ENCODE measurements at regions not wholly inside any gene's neighbourhood (a gene's known extent, or its start where the extent isn't known, plus 50 kb on each side); places are given as distances from the start of the nearest gene placed in this dataset.

DNA sequence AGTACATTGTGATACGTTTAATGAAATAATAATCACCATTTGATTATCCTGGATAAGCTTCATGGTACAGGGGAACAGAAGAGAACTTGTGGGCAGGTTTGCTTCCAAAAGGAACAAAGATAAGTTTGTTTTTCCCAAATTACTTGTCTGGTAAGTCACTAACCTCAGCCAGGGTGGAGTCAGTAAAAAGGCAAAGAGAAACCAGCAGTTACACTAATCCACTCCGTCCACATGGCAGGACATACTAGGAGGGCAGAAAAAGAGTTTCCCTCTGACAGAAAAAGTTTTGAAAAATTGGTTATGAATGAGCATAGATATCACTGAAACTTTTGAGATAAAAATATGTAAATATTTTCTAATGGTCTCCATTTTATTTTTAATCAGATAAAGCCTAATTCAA lies 285.9 kb downstream of the IL15 start:
- H3K4me3 ChIP-seq: no peak overlapping the region
- intact Hi-C loops (cut with DNase I, micrococcal nuclease): no loop called here
- ATAC-seq (no peak), DNase-seq (no peak)
- no peaks in the 10 kb centered on the region for H3K4me1 ChIP-seq (ENCODE audit: low read depth)
- no peaks in the 10 kb centered on the region for H3K9me3 ChIP-seq
- TF ChIP-seq, protein P1, sequence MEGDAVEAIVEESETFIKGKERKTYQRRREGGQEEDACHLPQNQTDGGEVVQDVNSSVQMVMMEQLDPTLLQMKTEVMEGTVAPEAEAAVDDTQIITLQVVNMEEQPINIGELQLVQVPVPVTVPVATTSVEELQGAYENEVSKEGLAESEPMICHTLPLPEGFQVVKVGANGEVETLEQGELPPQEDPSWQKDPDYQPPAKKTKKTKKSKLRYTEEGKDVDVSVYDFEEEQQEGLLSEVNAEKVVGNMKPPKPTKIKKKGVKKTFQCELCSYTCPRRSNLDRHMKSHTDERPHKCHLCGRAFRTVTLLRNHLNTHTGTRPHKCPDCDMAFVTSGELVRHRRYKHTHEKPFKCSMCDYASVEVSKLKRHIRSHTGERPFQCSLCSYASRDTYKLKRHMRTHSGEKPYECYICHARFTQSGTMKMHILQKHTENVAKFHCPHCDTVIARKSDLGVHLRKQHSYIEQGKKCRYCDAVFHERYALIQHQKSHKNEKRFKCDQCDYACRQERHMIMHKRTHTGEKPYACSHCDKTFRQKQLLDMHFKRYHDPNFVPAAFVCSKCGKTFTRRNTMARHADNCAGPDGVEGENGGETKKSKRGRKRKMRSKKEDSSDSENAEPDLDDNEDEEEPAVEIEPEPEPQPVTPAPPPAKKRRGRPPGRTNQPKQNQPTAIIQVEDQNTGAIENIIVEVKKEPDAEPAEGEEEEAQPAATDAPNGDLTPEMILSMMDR (IDR thresholded peaks at IDR 0.05): no peak
- H3K36me3 ChIP-seq (ENCODE audit: low read depth): no peaks in the 10 kb centered on the region

- Histone ChIP-seq H3K4me3 (no peak overlapping the region), H3K36me3 (ENCODE audit: low read depth) (no peaks in the 10 kb centered on the region), H3K4me1 (ENCODE audit: low read depth) (no peaks in the 10 kb centered on the region), H3K9me3 (no peaks in the 10 kb centered on the region)
- ATAC-seq: no peak
- TF ChIP-seq, protein P1 (IDR thresholded peaks at IDR 0.05): no peak
- DNase-seq: no peak
- intact Hi-C loops (cut with DNase I, micrococcal nuclease): no loop called here
Measured at GRCh38 chr4:141926406-141926805, 290.0 kb downstream of the IL15 start.

DNA sequence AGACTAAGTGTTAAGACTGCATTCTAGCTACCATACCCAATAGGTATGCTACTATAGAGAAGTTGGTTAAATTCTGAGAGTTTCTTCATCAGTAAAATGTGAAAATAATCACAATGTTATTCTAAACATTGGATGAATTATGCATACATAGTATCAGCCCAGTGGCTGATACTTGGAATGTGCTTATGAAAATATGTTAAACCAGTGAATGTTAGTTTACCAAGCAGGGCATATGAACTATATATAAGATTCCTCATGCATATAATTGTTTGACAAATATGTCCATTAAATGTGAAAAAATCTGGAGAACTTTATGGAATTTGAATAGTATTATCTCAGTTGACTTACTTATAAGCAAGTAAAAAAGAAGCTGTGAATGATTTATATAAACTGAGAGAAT lies 296.1 kb downstream of the IL15 start:
- Histone ChIP-seq H3K9me3 (peaks cover 3% of the 10 kb centered on the region), H3K4me3 (no peak overlapping the region), H3K36me3 (ENCODE audit: low read depth) (no peaks in the 10 kb centered on the region), H3K4me1 (ENCODE audit: low read depth) (no peaks in the 10 kb centered on the region)
- DNase-seq (no peak), ATAC-seq (no peak)
- TF ChIP-seq, protein P1 (IDR thresholded peaks at IDR 0.05): no peak
- intact Hi-C loops (cut with DNase I, micrococcal nuclease): no loop called here

- TF ChIP-seq, protein P1 (IDR thresholded peaks at IDR 0.05): no peak
- no peak for DNase-seq
- Histone ChIP-seq H3K4me3 (no peak overlapping the region), H3K36me3 (ENCODE audit: low read depth) (no peaks in the 10 kb centered on the region), H3K4me1 (ENCODE audit: low read depth) (no peaks in the 10 kb centered on the region), H3K9me3 (peaks cover 15% of the 10 kb centered on the region)
- no peak for ATAC-seq
- intact Hi-C loops (cut with DNase I, micrococcal nuclease): no loop called here
Measured at GRCh38 chr4:141933978-141934377, 297.6 kb downstream of the IL15 start.

- TF ChIP-seq, protein P1 (IDR thresholded peaks at IDR 0.05): no peak
- no peaks in the 10 kb centered on the region for H3K9me3 ChIP-seq
- H3K4me3 ChIP-seq: no peak overlapping the region
- intact Hi-C loops (cut with DNase I, micrococcal nuclease): no loop called here
- H3K36me3 ChIP-seq (ENCODE audit: low read depth): no peaks in the 10 kb centered on the region
- no peak for DNase-seq
- no peak for ATAC-seq
- no peaks in the 10 kb centered on the region for H3K4me1 ChIP-seq (ENCODE audit: low read depth)
Measured at GRCh38 chr4:141955696-141956095, 319.3 kb downstream of the IL15 start.

DNA sequence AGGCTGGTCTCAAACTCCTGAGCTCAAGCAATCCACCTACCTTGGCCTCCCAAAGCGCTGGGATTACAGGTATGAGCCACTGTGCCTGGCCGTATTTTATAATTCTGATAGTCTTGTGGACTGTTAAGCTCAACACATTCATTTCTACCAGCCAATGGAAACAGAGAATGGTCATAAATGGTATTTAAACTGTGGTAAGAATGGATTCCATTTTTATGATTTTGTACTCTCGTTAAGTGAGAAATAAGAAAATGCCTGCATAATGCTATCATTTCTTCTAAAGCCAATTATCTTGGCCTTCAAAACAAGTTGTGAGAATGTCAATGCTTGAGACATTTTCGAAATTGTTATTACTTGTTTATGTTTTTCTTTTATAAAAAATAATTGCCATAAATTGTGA lies 321.0 kb downstream of the IL15 start:
- no peak for ATAC-seq
- TF ChIP-seq, protein P1 (IDR thresholded peaks at IDR 0.05): no peak
- intact Hi-C loops (cut with DNase I, micrococcal nuclease): no loop called here
- H3K4me3 ChIP-seq: no peak overlapping the region
- H3K4me1 ChIP-seq (ENCODE audit: low read depth): no peaks in the 10 kb centered on the region
- no peaks in the 10 kb centered on the region for H3K9me3 ChIP-seq
- no peaks in the 10 kb centered on the region for H3K36me3 ChIP-seq (ENCODE audit: low read depth)
- DNase-seq: no peak
